ENCODE measurements at regions not wholly inside any gene's neighbourhood (a gene's known extent, or its start where the extent isn't known, plus 50 kb on each side); places are given as distances from the start of the nearest gene placed in this dataset.

DNA sequence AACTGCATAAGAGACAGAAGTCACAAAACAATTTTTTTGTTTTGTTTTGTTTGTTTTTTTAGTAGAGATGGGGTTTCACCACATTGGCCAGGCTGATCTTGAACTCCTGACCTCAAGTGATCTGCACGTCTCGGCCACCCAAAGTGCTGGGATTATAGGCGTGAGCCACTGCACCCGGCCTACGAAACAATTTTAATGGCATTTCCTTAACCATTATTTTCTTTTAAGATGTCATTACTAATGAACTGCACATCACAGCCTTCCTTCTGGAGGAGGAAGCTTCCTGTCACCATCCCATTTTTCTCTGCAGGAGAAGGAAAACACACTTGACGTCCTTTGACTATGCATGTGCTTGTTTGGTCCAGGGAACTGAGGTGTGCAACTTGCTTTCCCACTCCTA lies 125.3 kb upstream of the AKIRIN2 start:
- TF ChIP-seq EP300 (IDR thresholded peaks at IDR 0.05) (no peak), POLR2A (IDR thresholded peaks at IDR 0.05) (no peak)
- TF ChIP-seq, protein P1, sequence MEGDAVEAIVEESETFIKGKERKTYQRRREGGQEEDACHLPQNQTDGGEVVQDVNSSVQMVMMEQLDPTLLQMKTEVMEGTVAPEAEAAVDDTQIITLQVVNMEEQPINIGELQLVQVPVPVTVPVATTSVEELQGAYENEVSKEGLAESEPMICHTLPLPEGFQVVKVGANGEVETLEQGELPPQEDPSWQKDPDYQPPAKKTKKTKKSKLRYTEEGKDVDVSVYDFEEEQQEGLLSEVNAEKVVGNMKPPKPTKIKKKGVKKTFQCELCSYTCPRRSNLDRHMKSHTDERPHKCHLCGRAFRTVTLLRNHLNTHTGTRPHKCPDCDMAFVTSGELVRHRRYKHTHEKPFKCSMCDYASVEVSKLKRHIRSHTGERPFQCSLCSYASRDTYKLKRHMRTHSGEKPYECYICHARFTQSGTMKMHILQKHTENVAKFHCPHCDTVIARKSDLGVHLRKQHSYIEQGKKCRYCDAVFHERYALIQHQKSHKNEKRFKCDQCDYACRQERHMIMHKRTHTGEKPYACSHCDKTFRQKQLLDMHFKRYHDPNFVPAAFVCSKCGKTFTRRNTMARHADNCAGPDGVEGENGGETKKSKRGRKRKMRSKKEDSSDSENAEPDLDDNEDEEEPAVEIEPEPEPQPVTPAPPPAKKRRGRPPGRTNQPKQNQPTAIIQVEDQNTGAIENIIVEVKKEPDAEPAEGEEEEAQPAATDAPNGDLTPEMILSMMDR (IDR thresholded peaks at IDR 0.05): no peak
- WGBS, 2 donors: 57 to 61% methylated on average over 6 of the region's 6 CpGs
- Histone ChIP-seq H3K27me3 (no peaks in the 10 kb centered on the region), H3K36me3 (no peaks in the 10 kb centered on the region), H3K9me3 (no peaks in the 10 kb centered on the region), H3K4me1 (peaks cover 0 to 30% (median under 1%) of the 10 kb centered on the region in 4 donors), H3K4me3 (no peak overlapping the region), H3K27ac (no peak overlapping the region)
- no peak for DNase-seq (ENCODE audit: low spot score in 2 of 2)

DNA sequence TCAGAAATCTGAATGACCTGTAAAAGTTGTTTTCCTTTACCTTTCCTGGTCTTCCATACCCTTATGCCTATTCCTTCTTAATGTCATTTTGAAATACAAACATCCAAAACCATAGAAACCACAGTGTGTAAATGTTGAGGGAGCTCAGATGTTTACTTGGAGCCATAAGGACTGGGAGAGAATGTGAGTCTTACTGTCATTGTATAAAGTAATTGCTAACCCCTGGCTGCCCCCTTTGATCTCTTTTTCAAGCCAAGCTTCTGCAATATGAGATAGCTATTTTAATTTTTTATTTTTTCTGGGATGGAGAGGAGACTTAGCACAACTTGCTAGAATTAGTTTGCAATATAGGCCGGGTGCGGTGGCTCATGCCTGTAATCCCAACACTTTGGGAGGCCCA lies 124.4 kb upstream of the AKIRIN2 start:
- no peak overlapping the region for H3K4me3 ChIP-seq
- WGBS, 2 donors: 71 to 83% methylated on average over 2 of the region's 2 CpGs
- peaks cover 0 to 24% (median 0%) of the 10 kb centered on the region in 4 donors for H3K4me1 ChIP-seq

DNA sequence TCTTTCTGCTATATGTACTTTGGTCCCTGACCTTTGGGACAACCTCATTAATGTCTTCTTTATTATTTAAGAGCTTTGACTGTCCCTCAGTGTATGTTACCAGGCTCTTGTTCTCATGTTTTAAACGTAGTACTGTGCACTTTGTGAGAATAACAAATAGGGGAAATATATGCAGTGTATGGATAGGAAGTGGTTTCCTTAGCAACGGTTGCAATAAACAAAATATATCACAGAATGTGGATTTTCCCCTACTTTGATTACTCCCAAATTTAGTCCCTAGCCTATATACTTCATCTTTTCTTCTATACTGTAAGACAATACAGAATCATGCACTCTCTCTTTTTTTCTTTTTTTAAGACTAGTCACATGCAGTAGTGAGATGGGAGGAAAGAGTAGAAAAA lies 123.8 kb upstream of the AKIRIN2 start:
- 47 to 57% methylated on average over 2 of the region's 2 CpGs for WGBS, 2 donors
- Histone ChIP-seq H3K36me3 (no peaks in the 10 kb centered on the region), H3K4me3 (no peak overlapping the region), H3K9me3 (no peaks in the 10 kb centered on the region), H3K4me1 (peaks cover 0 to 24% (median 0%) of the 10 kb centered on the region in 4 donors), H3K27ac (no peak overlapping the region), H3K27me3 (no peaks in the 10 kb centered on the region)
- no peak for DNase-seq (ENCODE audit: low spot score in 2 of 2)
- TF ChIP-seq EP300 (IDR thresholded peaks at IDR 0.05) (no peak), POLR2A (IDR thresholded peaks at IDR 0.05) (no peak)
- TF ChIP-seq, protein P1 (IDR thresholded peaks at IDR 0.05): no peak

More for the DNA sequence above, 124.4 kb upstream of the AKIRIN2 start:
- no peak for TF ChIP-seq EP300 (IDR thresholded peaks at IDR 0.05)
- no peak for TF ChIP-seq POLR2A (IDR thresholded peaks at IDR 0.05)
- TF ChIP-seq, protein P1 (IDR thresholded peaks at IDR 0.05): no peak
- DNase-seq (ENCODE audit: low spot score in 2 of 2): no peak
- H3K36me3 ChIP-seq: no peaks in the 10 kb centered on the region
- no peaks in the 10 kb centered on the region for H3K9me3 ChIP-seq
- H3K27me3 ChIP-seq: no peaks in the 10 kb centered on the region
- H3K27ac ChIP-seq: no peak overlapping the region

DNA sequence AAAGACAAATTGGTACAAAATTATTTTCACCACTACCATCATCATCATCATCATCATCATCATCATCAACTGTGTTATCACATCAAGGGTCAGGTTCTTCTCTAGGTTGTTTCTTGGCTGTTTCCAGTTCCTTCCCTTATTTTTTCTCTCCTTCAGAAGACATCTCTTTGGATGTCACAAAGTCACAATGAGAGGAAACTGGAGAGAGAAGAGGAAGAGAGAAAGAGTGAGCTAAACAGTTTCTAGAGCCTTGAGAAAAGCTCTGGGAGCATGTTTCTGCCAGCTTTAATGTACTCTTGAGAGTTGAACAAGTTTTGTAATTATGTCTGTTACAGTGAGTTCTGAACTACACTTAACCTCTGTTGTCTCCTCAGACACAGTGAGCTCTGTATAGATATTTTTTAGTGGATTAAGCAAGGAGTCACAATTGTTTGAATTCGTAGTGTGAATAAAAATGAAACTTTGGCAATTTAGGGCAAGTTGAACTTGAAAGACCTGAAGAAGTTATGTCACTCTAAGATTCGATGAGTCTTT lies 123.0 kb upstream of the AKIRIN2 start:
- Histone ChIP-seq H3K36me3 (no peaks in the 10 kb centered on the region), H3K9me3 (no peaks in the 10 kb centered on the region), H3K4me3 (no peak overlapping the region), H3K27ac (peak overlapping the region in 1 of 4 donors; percentile 54), H3K27me3 (no peaks in the 10 kb centered on the region), H3K4me1 (peaks cover 0 to 24% (median 0%) of the 10 kb centered on the region in 4 donors)
- WGBS, 2 donors: 18 to 30% methylated on average over 2 of the region's 2 CpGs
- DNase-seq (ENCODE audit: low spot score in 2 of 2): no peak
- peak in 1 of 2 donors; percentile 52 for TF ChIP-seq EP300 (IDR thresholded peaks at IDR 0.05)
- TF ChIP-seq, protein P1 (IDR thresholded peaks at IDR 0.05): no peak

DNA sequence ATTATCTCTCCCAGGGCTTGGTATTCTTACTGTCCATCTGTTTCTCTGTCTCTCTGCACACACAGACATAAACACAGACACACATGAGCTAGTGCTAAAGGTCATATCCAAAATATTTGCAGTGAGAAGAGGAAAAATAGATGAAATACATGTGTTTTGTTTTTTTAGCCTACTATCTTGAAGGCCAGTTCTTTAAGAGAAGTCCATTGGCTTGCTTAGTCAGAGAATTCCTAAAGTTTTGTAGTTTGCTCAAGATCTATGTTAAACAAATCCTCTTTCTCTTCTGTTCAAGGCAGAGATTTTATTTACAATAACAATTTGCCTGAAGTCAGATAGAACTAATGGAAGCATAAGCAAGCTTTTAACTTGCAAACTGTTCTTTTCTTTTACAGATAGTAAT lies 120.0 kb upstream of the AKIRIN2 start:
- Histone ChIP-seq H3K4me3 (no peak overlapping the region), H3K27me3 (no peaks in the 10 kb centered on the region), H3K36me3 (no peaks in the 10 kb centered on the region), H3K27ac (no peak overlapping the region), H3K9me3 (no peaks in the 10 kb centered on the region), H3K4me1 (peaks cover 0 to 42% (median 0%) of the 10 kb centered on the region in 4 donors)
- TF ChIP-seq POLR2A (IDR thresholded peaks at IDR 0.05): no peak
- TF ChIP-seq, protein P1 (IDR thresholded peaks at IDR 0.05): no peak
- no peak for TF ChIP-seq EP300 (IDR thresholded peaks at IDR 0.05)
- no peak for DNase-seq (ENCODE audit: low spot score in 2 of 2)
